Endodermal cell (in vitro differentiated cells): ENCODE measurements at regions not wholly inside any gene's neighbourhood (a gene's known extent, or its start where the extent isn't known, plus 50 kb on each side); places are given as distances from the start of the nearest gene placed in this dataset.

Experiments used
- DNase-seq: peaks from one replicate; pipeline ENCODE4 v3.0.0-alpha.2; 2017
- H3K27ac ChIP-seq: 2 replicates; pipeline ENCODE4 v1.5.1; 2013; ENCODE audit warnings: mild to moderate bottlenecking, low read depth, low read length, moderate library complexity
- H3K27me3 ChIP-seq: 2 replicates; pipeline ENCODE4 v1.6.1; 2013; ENCODE audit warnings: mild to moderate bottlenecking, low read length, moderate library complexity; ENCODE audit not compliant: insufficient read depth, control insufficient read depth, poor library complexity, severe bottlenecking
- H3K36me3 ChIP-seq: 2 replicates; pipeline ENCODE4 v1.7.0; 2013; ENCODE audit warnings: mild to moderate bottlenecking, low read length, moderate library complexity; ENCODE audit not compliant: control insufficient read depth, insufficient read depth
- H3K4me1 ChIP-seq: one replicate; pipeline ENCODE4 v1.7.0; 2013; ENCODE audit warnings: low read length; ENCODE audit not compliant: control insufficient read depth, insufficient read depth
- H3K4me3 ChIP-seq: 2 replicates; pipeline ENCODE4 v1.5.1; 2013; ENCODE audit warnings: mild to moderate bottlenecking, low read length, moderate library complexity
- H3K9ac ChIP-seq: 2 replicates; pipeline ENCODE4 v1.6.1; 2013; ENCODE audit warnings: mild to moderate bottlenecking, low read length, moderate library complexity; ENCODE audit not compliant: poor library complexity, severe bottlenecking; ENCODE audit errors: extremely low read depth
- H3K9me3 ChIP-seq: 2 replicates; pipeline ENCODE4 v1.6.1; 2013; ENCODE audit warnings: mild to moderate bottlenecking, low read length, moderate library complexity; ENCODE audit not compliant: control insufficient read depth
- H3K27ac Mint-ChIP-seq: 2 replicates; pipeline ENCODE4 v1.8.0; 2020; ENCODE audit warnings: mixed read lengths
- H3K27me3 Mint-ChIP-seq: 2 replicates; pipeline ENCODE4 v1.8.0; 2021; ENCODE audit warnings: mild to moderate bottlenecking, mixed read lengths; ENCODE audit not compliant: insufficient read depth
- H3K36me3 Mint-ChIP-seq: 2 replicates; pipeline ENCODE4 v1.8.0; 2020; ENCODE audit warnings: low read depth, mixed read lengths
- H3K4me1 Mint-ChIP-seq: 2 replicates; pipeline ENCODE4 v1.8.0; 2020; ENCODE audit warnings: mixed read lengths
- H3K4me3 Mint-ChIP-seq: 2 replicates; pipeline ENCODE4 v1.8.0; 2020; ENCODE audit warnings: mild to moderate bottlenecking, moderate library complexity, mixed read lengths
- H3K9me3 Mint-ChIP-seq: 2 replicates; pipeline ENCODE4 v1.8.0; 2020; ENCODE audit warnings: mild to moderate bottlenecking, mixed read lengths
- CTCF ChIP-seq: fragments of 200-600 bp; sonication (generic); conservative IDR thresholded peaks from 2 replicates; pipeline ENCODE4 v1.5.0; 2021; ENCODE audit warnings: antibody characterized with exemption, mild to moderate bottlenecking
- WGBS, 2 experiments: methylation state at CpG; one replicate each; pipeline versions ENCODE4 v1.1.5 to v1.1.7; 2013; ENCODE audit warnings: missing lambda C conversion rate in 2 of 2, mixed read lengths in 1 of 2; ENCODE audit not compliant: insufficient coverage in 1 of 2, insufficient read length in 1 of 2; 5-methylcytosine and 5-hydroxymethylcytosine counted together

DNA sequence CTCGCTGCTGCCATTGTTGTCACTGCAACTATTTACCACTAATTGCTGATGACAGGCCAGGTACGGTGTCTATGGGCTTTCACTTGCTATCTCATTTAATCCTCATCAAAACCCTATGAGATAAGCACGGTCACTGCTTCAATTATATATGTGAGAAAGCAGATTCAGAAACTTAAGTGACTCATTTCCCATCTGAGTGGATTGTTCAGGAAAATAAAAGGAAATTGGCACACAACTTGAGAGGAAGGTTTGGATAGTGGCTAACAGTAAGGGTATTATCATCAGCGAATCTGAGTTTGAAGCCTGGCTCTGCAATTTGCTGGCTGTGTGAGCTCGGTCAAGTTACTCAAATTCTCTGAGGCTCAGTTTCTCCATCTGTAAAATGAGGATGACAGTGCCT, 196.0 kb downstream of the KCNS3 start:
- no peaks in the 10 kb centered on the region for H3K36me3 Mint-ChIP-seq
- peaks cover 4% of the 10 kb centered on the region for H3K27me3 Mint-ChIP-seq
- Histone ChIP-seq H3K9me3 (peaks cover 19% of the 10 kb centered on the region), H3K27me3 (peaks cover 13% of the 10 kb centered on the region), H3K27ac (no peak overlapping the region), H3K9ac (no peak overlapping the region), H3K4me1 (peaks cover 6% of the 10 kb centered on the region), H3K36me3 (no peaks in the 10 kb centered on the region), H3K4me3 (no peak overlapping the region)
- no peak for TF ChIP-seq CTCF
- no peak overlapping the region for H3K4me3 Mint-ChIP-seq
- WGBS, 2 experiments = 87 to 88% methylated on average over 3 to 5 of the region's 5 CpGs
- peaks cover 12% of the 10 kb centered on the region for H3K4me1 Mint-ChIP-seq
- DNase-seq = no peak
- H3K9me3 Mint-ChIP-seq = peaks cover 5% of the 10 kb centered on the region
- no peak overlapping the region for H3K27ac Mint-ChIP-seq

GRCh38 chr2:18073601-18074000, 195.1 kb downstream of the KCNS3 start:
- Histone ChIP-seq H3K9ac (no peak overlapping the region), H3K9me3 (peaks cover 12% of the 10 kb centered on the region), H3K4me3 (no peak overlapping the region), H3K27me3 (peaks cover 17% of the 10 kb centered on the region), H3K36me3 (no peaks in the 10 kb centered on the region), H3K4me1 (peaks cover 6% of the 10 kb centered on the region), H3K27ac (no peak overlapping the region)
- Mint-ChIP-seq H3K36me3 (no peaks in the 10 kb centered on the region), H3K27me3 (peaks cover 4% of the 10 kb centered on the region), H3K4me3 (no peak overlapping the region), H3K27ac (no peak overlapping the region), H3K9me3 (peaks cover 4% of the 10 kb centered on the region), H3K4me1 (peaks cover 12% of the 10 kb centered on the region)
- WGBS, 2 experiments = 76 to 92% methylated on average over 2 of the region's 2 CpGs
- DNase-seq = no peak
- no peak for TF ChIP-seq CTCF

GRCh38 chr2:18067588-18068384, 189.3 kb downstream of the KCNS3 start:
- Mint-ChIP-seq H3K27me3 (peaks cover 6% of the 10 kb centered on the region), H3K4me1 (peaks cover 19% of the 10 kb centered on the region), H3K27ac (no peak overlapping the region), H3K4me3 (no peak overlapping the region), H3K9me3 (no peaks in the 10 kb centered on the region), H3K36me3 (no peaks in the 10 kb centered on the region)
- Histone ChIP-seq H3K9ac (no peak overlapping the region), H3K4me3 (no peak overlapping the region), H3K4me1 (peaks cover 8% of the 10 kb centered on the region), H3K27me3 (peaks cover 10% of the 10 kb centered on the region), H3K9me3 (no peaks in the 10 kb centered on the region), H3K36me3 (no peaks in the 10 kb centered on the region), H3K27ac (no peak overlapping the region)
- WGBS, 2 experiments = 82 to 90% methylated on average over 4 to 9 of the region's 9 CpGs
- peak; percentile 70 for DNase-seq
- no peak for TF ChIP-seq CTCF
